Activated naive CD4-positive, alpha-beta T cell treated with anti-CD3 and anti-CD28 coated beads, Interleukin-2, amount 50 U/mL, for 16 hours (primary cell): ENCODE measurements at regions not wholly inside any gene's neighbourhood (a gene's known extent, or its start where the extent isn't known, plus 50 kb on each side); places are given as distances from the start of the nearest gene placed in this dataset.

Source experiments
- DNase-seq: peaks from one replicate; pipeline ENCODE4 v3.0.0-alpha.2; 2020

DNA sequence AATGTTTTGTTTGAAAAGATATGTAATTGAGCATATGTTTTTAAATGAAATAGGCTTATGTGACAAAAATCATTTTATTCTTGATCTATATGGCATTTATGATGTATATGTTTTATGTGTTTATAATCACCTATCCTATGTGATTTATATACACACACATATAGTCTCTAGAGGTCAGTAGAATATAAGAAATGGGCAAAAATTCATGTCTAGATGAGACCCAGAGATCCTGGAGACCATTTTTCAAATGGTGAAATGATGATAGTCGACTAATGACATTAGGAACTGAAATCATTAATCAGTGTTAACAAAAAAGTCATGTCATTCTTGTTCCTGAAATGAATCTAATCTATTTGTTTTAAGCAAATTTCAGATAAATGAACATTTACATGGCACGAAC, 709.2 kb upstream of the WWC1 start:
- no peak for DNase-seq

GRCh38 chr5:167582886-167583285, 708.6 kb upstream of the WWC1 start:
- DNase-seq: no peak

- DNase-seq: no peak
Measured at GRCh38 chr5:167585184-167585583, 706.3 kb upstream of the WWC1 start.

DNA sequence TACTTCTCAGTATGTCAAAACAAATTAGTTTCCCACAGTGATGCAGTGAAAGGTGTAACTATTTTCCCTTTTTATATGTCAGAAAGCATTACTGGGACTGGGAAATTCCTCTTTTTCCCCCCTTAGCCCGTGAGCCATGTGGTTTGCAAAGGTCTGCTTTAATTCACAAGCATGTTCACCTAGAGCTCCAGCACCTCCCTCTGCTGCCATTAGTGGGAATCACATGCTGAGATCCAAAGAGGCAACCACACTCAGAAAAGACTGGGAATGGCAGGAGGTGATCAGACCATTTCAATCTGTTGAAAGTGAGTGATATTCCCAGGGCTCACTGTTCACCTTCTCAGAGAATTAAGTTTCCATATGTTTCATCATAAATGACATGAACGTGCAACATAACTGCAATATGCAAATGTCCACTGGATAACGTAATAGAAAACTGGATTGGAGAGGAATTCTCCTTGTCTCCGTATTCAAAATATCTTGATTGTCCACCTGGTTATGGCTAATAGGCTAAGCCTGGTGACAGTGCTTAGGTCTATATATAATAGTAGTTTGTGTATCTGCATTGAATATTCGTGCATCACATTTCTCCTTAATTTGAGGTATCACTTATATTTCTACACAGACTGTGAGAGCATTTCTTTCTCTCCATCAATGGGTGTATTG, 703.5 kb upstream of the WWC1 start:
- no peak for DNase-seq

- DNase-seq: no peak
Measured at GRCh38 chr5:167592114-167592513, 699.3 kb upstream of the WWC1 start.

DNA sequence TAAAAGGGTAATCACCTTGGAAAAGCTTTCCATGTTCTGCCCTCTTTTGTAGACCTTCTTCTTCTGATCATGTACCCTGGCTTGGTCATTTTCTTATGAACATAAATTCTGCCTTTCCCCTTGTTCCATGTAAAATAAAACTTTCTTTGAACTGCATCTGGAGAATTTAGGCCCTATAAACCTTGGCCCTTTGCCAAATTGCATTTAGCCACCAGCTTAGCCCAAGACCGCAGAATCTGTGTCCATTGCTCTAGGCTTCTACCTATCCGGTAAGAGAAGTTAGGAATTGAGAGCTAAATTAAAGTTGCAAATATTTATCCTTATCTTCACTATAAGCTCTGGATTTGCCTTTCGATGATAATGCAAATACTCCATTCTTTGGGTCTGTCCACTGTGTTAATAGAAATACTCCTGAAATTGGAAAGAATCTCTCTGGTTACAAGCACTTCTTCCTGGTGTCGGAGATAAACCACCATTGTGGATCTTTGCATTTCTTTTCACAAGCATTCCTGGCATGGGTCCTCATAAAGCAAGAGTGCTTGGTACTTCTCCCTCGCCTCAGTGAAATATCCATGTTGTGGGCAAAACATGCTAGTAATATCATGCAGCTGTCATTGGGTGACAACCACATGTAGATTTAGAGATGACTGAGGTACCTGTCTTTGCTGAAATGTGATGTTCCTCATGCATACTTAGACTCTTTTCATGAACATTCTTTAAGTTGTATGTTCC, 698.0 kb upstream of the WWC1 start:
- DNase-seq: no peak

GRCh38 chr5:167594061-167594435, 697.4 kb upstream of the WWC1 start:
- no peak for DNase-seq

GRCh38 chr5:167594750-167595149, 696.7 kb upstream of the WWC1 start:
- no peak for DNase-seq

DNA sequence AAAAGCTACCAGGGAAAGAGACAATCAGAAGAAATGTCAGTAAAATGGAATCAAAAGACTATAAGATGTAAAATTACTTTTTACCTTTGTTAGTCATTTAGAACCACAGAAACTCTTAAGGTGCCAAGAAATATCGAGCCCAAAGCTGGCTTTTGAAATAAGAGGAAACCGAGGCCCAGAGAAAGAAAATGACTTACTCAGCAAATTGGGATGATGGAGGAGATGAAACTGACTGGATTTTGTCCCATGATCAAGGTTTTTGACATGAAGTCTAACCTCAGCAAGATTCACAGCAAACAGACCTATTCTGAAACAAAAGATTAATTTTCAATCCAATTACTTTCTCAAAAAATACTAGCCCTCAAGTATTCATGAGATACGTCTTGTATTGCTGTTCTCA, 696.2 kb upstream of the WWC1 start:
- no peak for DNase-seq

DNA sequence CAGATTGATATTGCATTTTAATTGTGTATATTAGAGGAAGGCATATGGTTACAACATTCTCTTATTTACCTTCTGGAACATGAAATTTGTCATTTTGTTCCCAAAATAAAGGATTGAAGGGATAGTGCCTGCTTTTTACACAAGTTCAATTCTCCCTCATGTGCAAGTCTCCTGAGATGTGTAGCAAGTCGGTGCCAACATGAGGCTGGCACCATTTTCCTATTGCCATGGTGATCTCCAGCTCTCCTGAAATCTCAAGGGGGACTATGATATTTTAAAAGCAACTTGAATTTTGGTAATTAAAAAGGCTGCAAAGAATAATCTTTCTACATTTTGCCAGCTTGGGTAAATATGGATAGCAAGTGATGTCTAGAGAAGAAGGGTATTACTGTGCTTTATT, 693.3 kb upstream of the WWC1 start:
- DNase-seq: no peak

- no peak for DNase-seq
Measured at GRCh38 chr5:167602067-167602466, 689.4 kb upstream of the WWC1 start.

DNA sequence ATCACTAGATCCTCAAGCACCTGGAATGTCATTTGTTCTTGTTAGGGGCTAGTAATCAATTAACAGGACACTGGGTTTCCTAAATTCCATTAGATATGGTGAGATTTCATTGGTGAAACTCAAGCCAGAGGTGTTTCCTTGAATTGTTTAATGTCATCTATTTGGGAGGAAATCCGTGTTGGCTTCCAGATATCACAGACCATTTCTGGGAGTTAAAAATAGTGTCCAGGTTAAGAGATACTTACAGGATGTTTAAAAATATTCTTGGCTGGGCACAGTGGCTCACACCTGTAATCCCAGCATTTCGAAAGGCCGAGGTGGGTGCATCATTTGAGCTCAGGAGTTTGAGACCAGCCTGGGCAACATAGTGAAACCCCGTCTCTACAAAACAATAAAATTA, 688.3 kb upstream of the WWC1 start:
- no peak for DNase-seq

DNA sequence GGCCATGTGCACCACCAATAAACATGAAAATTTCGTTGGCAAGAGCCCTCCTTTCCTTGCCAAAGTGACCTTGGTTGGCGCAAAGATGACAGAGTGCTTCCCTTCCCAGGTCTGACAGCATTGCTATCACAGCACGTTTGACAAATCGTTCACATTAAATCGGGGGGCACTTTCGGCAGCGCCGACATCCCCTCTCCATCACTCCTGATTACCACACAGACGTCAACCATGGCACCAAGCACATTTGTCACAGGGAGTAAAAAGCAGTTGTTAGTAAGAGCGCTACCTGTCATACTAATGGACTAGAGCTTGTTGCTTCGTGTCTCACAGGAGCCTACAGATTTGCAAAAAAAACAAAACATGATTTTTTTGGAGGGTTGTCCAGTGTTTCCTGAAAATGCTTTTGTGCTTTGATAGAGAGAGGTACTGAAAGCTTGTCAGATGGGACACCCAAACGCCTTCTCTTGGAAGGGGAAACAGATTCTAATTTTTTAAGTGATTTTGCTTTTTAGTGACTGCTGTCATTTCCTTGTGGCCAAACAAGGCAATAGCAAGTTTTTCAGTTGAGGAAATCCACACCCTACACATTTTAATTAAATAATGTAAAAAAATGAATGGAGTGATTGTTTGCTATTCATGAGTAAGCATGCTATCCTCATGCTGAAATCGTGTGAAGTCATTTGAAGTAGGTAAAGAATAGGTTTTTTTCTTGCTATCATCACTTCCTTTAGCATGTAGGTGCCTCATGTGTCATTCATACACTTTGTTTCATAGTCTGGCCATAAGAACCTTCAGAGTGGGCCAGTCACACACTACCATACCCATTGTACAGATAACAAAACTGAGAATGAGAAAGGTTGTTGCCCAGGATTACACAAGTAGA, 682.8 kb upstream of the WWC1 start:
- DNase-seq: no peak

GRCh38 chr5:167614294-167615021, 677.0 kb upstream of the WWC1 start:
- no peak for DNase-seq

GRCh38 chr5:167616043-167616890, 675.2 kb upstream of the WWC1 start:
- DNase-seq: no peak

DNA sequence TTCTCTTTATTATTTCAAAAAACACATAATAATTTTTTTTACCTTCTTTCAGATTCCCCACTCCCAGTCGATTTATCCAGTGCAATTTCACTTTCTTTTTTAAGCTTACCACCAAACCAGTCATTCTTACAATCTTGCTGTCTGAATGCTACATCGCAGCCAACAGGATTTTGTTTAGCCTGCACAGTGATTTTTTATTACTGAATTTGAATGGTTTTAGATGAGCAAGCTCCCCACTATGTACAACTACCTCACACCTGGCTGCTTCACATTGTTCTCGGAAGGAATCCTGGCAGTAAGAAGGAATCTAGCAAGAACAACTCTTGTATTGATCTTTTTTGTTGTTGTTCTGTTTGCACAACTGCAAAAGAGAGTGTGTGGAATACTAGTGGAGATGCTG, 668.1 kb upstream of the WWC1 start:
- no peak for DNase-seq

- DNase-seq: no peak
Measured at GRCh38 chr5:167624053-167624452, 667.4 kb upstream of the WWC1 start.

DNA sequence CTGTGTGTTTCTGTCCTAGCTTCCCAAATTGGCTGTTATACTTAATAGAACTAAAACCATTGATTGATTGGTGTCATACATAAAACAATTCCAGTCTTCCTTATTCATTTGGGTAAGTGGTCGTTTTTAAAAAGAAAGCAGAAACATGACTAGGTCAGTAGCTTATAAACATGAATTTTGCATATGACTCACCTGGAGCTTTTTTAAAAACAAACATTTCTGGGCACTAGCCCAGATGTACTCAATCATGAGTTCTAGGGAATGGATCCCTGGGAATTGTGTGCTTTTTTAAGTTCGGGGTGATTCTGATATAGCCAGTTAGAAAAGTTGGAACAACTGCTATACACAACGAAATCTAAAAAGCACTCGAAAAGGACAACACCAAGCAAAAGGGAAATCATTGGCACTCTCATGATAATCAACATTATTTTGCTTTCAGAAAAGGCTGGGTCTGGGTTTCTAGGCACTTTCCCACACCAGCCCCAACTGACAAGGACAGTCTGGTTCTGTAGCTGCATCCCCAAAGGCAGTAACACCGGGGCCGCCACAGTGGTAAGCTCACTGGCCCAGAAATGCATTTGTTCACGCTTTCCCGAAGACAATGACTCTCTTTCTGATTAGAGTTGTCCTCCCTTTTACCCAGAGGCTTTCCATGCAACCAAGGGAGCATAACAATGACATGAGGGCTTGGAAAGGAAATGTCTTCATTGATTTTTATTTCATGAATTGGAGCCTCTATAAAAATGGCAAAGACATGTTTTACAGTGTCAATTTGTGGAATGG, 664.9 kb upstream of the WWC1 start:
- no peak for DNase-seq

GRCh38 chr5:167629634-167630033, 661.8 kb upstream of the WWC1 start:
- DNase-seq: no peak

- no peak for DNase-seq
Measured at GRCh38 chr5:167631191-167631590, 660.3 kb upstream of the WWC1 start.

GRCh38 chr5:167633114-167633513, 658.3 kb upstream of the WWC1 start:
- DNase-seq: no peak
